ENCODE measurements at regions not wholly inside any gene's neighbourhood (a gene's known extent, or its start where the extent isn't known, plus 50 kb on each side); places are given as distances from the start of the nearest gene placed in this dataset.

GRCh38 chr2:147173798-147174197 lies 671.0 kb upstream of the ACVR2A start:
- Histone ChIP-seq H3K36me3 (ENCODE audit: low read depth) (no peaks in the 10 kb centered on the region), H3K9me3 (no peaks in the 10 kb centered on the region), H3K4me3 (no peak overlapping the region), H3K4me1 (ENCODE audit: low read depth) (no peaks in the 10 kb centered on the region)
- DNase-seq (no peak), ATAC-seq (no peak)
- TF ChIP-seq, protein P1, sequence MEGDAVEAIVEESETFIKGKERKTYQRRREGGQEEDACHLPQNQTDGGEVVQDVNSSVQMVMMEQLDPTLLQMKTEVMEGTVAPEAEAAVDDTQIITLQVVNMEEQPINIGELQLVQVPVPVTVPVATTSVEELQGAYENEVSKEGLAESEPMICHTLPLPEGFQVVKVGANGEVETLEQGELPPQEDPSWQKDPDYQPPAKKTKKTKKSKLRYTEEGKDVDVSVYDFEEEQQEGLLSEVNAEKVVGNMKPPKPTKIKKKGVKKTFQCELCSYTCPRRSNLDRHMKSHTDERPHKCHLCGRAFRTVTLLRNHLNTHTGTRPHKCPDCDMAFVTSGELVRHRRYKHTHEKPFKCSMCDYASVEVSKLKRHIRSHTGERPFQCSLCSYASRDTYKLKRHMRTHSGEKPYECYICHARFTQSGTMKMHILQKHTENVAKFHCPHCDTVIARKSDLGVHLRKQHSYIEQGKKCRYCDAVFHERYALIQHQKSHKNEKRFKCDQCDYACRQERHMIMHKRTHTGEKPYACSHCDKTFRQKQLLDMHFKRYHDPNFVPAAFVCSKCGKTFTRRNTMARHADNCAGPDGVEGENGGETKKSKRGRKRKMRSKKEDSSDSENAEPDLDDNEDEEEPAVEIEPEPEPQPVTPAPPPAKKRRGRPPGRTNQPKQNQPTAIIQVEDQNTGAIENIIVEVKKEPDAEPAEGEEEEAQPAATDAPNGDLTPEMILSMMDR (IDR thresholded peaks at IDR 0.05): no peak
- intact Hi-C loops (cut with DNase I, micrococcal nuclease): no loop called here

- ATAC-seq (no peak), DNase-seq (no peak)
- H3K4me3 ChIP-seq: no peak overlapping the region
- intact Hi-C loops (cut with DNase I, micrococcal nuclease): no loop called here
- TF ChIP-seq, protein P1 (IDR thresholded peaks at IDR 0.05): no peak
- H3K4me1 ChIP-seq (ENCODE audit: low read depth): no peaks in the 10 kb centered on the region
- no peaks in the 10 kb centered on the region for H3K9me3 ChIP-seq
- no peaks in the 10 kb centered on the region for H3K36me3 ChIP-seq (ENCODE audit: low read depth)
Measured at GRCh38 chr2:147173189-147173581, 671.6 kb upstream of the ACVR2A start.

DNA sequence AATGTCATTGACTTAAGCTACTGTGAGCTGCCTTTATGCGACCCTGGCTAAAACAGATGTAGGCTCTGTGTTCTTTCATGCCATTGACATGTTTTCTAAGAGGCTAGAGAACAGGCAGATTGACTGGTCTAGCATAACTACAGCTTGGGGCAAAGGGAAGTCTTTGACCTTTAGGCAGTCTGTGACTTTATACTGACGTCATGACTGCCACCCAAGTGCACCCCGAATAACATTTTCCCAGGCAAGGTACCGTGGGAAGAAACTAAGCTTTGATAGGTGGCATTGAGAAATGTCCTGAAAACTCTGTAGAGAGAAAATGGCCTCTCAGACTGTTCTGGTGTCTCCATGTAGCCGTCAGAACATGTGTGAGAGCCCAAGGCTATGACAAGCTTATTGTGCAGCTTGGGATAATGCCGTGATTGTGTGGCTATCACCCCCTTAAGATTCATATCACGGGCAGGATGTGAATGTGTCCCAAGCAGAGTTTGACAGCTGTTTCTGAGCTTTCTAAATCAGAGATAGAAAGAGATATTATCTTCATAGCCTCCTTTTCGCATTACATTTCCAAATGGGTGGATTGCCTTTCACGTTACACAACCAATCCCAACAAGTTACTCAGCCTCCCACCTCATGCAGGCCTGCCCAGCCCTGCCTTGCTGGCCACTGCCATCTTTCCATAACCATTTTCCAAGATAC lies 672.2 kb upstream of the ACVR2A start:
- Histone ChIP-seq H3K4me1 (ENCODE audit: low read depth) (no peaks in the 10 kb centered on the region), H3K36me3 (ENCODE audit: low read depth) (no peaks in the 10 kb centered on the region), H3K4me3 (no peak overlapping the region), H3K9me3 (no peaks in the 10 kb centered on the region)
- TF ChIP-seq, protein P1 (IDR thresholded peaks at IDR 0.05): no peak
- intact Hi-C loops (cut with DNase I, micrococcal nuclease): no loop called here
- DNase-seq (no peak), ATAC-seq (no peak)

GRCh38 chr2:147171941-147172340 lies 672.9 kb upstream of the ACVR2A start:
- Histone ChIP-seq H3K9me3 (no peaks in the 10 kb centered on the region), H3K4me1 (ENCODE audit: low read depth) (no peaks in the 10 kb centered on the region), H3K4me3 (no peak overlapping the region), H3K36me3 (ENCODE audit: low read depth) (no peaks in the 10 kb centered on the region)
- TF ChIP-seq, protein P1 (IDR thresholded peaks at IDR 0.05): no peak
- no peak for ATAC-seq
- DNase-seq: no peak
- intact Hi-C loops (cut with DNase I, micrococcal nuclease): no loop called here

DNA sequence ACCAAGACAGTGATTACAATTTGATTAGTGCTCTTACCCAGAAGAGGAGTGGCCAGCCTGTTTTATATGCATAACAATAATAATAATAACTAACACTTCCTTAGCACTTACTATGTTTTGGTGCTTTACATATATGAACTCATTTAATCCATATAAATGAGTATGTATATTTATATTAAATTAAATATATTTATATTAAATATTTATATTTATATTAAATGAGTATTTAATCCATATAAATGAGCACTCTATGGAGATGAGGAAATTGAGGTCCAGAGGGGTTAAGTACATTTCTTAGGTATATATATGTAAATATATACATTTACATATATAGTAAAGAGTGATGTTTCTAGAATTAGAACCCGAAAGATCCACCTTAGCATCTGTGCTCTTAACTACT lies 673.9 kb upstream of the ACVR2A start:
- ATAC-seq (no peak), DNase-seq (no peak)
- no peaks in the 10 kb centered on the region for H3K9me3 ChIP-seq
- H3K36me3 ChIP-seq (ENCODE audit: low read depth): no peaks in the 10 kb centered on the region
- H3K4me3 ChIP-seq: no peak overlapping the region
- intact Hi-C loops (cut with DNase I, micrococcal nuclease): no loop called here
- TF ChIP-seq, protein P1 (IDR thresholded peaks at IDR 0.05): no peak
- no peaks in the 10 kb centered on the region for H3K4me1 ChIP-seq (ENCODE audit: low read depth)

All from mucosa of descending colon (tissue), 3 donors.